SK-N-MC (cell line): ENCODE measurements at regions not wholly inside any gene's neighbourhood (a gene's known extent, or its start where the extent isn't known, plus 50 kb on each side); places are given as distances from the start of the nearest gene placed in this dataset.

Experiments used
- EZH2 ChIP-seq: fragments of 200-600 bp; sonication (generic); IDR thresholded peaks from one replicate; pipeline ENCODE4 v1.6.1; 2017; ENCODE audit warnings: antibody characterized with exemption
- FOXP2 ChIP-seq: optimal IDR thresholded peaks from 2 replicates; pipeline ENCODE3; 2011; ENCODE audit warnings: mild to moderate bottlenecking, moderate library complexity; ENCODE audit not compliant: insufficient read depth; ENCODE audit errors: extremely low read length, control extremely low read depth
- POLR2AphosphoS5 ChIP-seq: IDR thresholded peaks from 2 replicates; pipeline ENCODE4 v1.6.1; 2012; ENCODE audit warnings: mild to moderate bottlenecking, low read depth, low read length, borderline replicate concordance

DNA sequence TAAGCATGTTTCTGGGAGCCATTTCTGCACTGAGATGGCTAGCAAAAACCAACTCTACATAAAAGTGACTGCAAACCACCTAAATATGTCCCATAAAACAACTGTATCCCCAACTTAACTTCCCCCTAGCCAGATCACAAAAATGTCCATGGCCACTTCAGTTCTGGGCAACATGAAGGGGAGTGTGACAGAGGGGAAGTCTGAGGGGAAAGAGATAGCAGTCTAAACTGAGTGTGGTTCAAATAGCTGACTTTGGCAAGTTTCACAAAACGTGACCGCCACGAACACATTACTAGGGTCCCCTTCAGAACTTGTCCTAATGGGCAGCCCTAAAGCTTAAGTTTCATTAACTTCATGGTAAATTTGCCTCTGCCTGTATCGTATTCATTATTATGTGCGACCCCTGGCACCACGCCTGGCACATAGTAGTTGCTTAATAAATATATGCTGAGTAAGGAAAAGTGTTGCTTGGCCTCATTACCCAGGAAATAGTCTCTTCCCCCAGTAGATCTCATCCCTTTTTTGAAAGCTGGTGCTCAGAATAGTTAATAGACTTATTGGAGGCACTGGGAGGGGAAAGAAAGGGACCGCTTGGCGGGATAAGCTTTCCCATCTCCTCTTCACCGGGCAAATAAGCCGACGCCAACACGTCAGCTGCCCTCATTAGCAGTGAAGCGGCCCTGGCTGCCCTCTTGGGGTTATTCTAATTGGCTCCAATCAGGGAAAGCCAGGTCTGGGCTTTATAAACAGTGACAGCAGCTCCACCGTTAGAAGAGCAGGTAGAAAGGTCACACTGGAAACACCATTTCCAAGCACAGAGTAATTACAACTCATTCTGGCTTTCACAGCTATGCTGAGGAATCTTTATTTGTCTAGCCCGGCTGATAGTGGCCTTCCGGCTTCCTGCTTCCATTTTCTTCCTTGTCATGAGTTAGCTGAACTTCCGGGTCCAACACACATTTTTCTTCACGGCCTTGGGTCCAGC, 122.1 kb downstream of the LRIG2 start:
- TF ChIP-seq EZH2: no peak
- no peak for TF ChIP-seq POLR2AphosphoS5
- TF ChIP-seq FOXP2: no peak
